EL (cell line): ENCODE measurements at regions not wholly inside any gene's neighbourhood (a gene's known extent, or its start where the extent isn't known, plus 50 kb on each side); places are given as distances from the start of the nearest gene placed in this dataset.
"Not testable (repeated sequence)": the region's sequence is repeated elsewhere in the genome, so short reads cannot be mapped to it uniquely, and the experiment has no call there.

Source experiments
- DNase-seq: peaks from one replicate; pipeline ENCODE4 v3.0.0-alpha.2; 2016

DNA sequence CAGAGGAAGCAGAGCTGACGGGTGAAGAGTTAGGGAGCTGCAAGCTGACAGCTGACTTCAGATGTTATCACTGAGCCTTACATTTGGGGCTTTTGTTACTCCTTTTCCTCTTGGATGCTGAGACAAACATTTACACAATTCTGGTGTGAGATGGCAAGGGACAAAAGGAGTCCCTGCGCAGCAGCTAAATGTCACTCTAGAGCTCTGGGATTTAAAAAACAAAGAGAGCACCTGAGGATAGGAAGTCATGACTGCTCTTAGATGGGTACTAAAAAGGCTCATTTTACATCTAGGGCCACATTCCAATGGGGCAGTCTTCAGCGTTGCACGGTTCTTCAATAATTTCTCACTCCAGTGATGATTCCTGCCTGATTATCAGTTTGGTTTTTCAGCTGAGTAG lies 204.5 kb downstream of the RAB38 start:
- DNase-seq, result no peak

DNA sequence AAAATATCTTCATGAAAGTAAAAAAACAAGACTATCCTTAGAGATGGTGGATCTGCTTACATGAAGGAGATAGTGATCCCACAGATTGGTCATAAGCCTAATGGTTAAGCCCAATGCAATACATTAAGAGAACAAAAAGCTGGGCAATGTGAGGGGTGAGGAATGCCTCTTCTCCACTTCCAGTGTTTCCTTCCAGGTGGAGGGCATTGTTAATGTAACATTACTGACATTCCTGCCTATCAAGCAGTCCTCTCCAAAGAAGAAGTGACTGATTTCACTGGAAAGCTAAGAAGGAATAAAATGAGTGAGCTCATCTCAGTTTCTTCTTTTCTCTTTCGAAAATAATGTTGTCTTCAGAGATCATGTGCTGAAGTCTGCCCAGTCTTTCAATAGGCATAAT lies 207.8 kb downstream of the RAB38 start:
- DNase-seq, result no peak

GRCh38 chr11:87966694-87967093 lies 208.5 kb downstream of the RAB38 start:
- DNase-seq, result no peak

GRCh38 chr11:87966216-87966615 lies 209.0 kb downstream of the RAB38 start:
- DNase-seq, result no peak

GRCh38 chr11:87961606-87962005 lies 213.6 kb downstream of the RAB38 start:
- DNase-seq, result no peak

GRCh38 chr11:87957961-87958360 lies 217.3 kb downstream of the RAB38 start:
- no peak for DNase-seq

GRCh38 chr11:87954476-87954875 lies 220.8 kb downstream of the RAB38 start:
- DNase-seq, result no peak

DNA sequence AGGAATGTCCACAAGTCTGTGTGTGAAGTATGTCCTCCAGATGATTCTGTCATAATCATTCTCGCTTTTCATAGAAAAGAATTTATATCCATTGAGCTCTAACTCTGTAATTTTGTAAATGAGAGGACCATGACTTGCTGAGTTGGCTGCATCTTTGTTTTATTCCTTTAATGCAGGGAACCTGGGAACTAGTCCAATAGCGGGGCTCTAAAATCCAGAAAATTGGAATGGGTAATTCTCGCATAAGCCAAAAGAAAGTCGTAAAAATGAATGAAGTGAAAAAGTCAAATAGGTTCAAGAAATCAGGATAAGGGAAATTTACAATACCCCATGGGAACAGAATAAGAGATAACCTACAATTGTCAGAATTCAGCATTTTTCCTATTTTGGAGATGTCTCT lies 232.5 kb downstream of the RAB38 start:
- DNase-seq, result no peak

GRCh38 chr11:87934182-87934581 lies 241.1 kb downstream of the RAB38 start:
- no peak for DNase-seq

GRCh38 chr11:87926250-87926970 lies 248.8 kb downstream of the RAB38 start:
- peak; percentile 90 for DNase-seq

GRCh38 chr11:87924125-87924524 lies 251.1 kb downstream of the RAB38 start:
- DNase-seq, result no peak

GRCh38 chr11:87917111-87917510 lies 258.1 kb downstream of the RAB38 start:
- DNase-seq, result no peak

DNA sequence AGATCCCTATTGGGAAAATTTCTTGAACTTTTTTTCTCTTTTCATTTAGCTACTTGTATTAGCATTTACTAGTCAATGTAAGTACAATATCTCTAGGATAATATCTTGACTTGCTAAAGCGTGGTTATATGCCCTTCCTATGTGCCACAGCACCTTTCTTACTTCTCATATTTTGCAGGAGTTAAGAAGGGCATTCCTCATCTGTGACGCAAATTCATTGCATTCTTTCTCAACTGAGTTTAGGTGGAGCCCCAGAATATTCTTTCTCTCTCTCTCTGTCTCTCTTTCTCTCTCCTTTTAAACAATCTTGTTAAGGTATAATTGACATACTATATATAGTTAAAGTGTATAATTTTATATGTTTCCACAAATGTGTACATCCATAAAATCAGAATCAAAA lies 266.1 kb downstream of the RAB38 start:
- no peak for DNase-seq

- DNase-seq, result no peak
Measured at GRCh38 chr11:87908086-87908485, 267.2 kb downstream of the RAB38 start.

GRCh38 chr11:87903345-87903744 lies 271.9 kb downstream of the RAB38 start:
- DNase-seq, result no peak

DNA sequence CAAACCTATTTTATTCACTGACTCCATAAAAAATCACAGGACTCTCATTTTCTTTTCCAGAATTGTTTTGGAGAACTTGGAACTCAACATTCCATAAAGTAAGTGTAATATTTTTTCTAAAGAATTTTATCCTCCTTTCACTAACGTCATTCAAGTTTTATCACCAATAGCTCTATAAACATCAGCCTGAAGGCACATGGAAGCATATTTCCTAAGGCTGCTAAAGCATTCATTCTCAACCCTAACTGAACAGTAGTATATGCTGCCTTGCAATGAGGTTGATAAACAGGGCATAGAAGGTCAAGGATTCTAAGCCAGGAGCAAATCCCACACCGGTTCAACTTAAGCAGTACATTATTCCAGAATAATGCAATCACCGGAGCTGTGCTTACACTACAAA lies 273.9 kb downstream of the RAB38 start:
- peak; percentile 15 for DNase-seq

DNA sequence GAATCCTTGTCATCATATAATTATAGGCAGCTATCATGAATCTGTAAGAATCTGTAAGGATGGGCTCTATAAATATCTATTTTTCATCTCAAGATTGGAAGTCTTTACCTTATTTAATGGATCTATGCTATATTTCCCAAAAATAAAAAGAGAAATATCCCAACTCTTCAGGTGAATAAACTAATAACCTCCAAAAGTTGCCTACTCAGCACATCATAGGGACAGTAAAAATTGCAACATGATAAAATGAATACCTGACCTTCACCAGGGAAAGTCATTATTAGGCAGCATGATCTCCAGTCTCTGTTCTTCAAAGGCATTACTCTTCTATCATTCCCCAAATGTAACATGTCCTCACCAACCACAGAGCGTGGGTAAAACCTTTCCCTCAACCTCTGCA lies 277.3 kb downstream of the RAB38 start:
- no peak for DNase-seq

DNA sequence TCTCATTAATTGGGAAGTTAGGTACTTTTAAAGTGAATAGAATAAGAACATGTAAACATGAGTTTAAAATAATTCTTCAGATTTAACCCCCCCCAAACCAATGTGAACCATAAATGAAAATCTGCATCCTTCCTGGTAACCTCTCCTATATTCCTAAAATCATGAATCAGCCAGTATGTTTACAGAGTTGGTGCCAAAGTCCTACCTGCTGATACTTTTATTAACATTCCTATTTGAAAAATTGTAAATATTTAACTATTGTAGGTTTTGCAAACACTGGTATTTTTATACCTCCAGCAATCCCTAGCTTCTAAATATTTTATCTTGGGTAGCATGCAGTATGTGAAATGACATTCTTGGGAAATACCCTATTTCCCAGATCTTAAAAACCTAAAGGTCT lies 278.2 kb downstream of the RAB38 start:
- DNase-seq, result no peak

DNA sequence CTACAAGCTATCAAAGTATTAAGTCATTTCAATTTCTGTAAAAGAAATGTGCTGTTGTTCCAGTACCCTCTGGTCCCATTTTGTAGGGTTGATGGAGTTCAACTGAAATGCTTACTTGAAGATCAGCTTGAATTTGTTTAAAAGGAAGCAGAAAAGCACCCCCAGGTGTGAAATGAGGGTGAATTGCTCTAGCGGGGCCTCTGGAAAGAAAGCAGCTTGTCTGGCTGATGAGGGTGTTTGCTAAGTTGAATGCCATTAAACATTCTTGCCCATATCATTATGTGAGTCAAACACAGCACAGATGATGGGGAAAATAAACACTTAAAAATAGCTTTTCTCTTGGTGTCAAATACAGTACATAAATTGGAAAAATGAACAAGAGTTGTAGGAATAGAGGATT lies 280.3 kb downstream of the RAB38 start:
- no peak for DNase-seq

DNA sequence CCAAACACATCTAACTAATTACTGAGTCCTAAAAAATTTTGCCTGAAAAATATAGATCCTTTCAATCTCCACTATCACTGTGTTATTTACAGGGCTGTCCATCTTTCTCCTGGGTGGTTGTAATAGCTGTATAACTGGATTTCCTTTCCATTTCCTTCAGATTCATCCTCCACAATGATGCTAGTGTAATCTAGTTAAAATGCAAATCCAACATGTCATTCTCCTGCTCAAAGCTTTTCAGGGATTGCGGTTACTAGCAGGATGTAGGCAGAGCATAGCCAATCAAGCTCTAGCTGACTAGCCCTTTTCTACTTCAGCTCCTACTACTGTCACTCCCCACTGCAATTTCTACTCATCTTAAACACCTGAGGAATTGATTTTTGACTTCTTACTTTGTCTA lies 283.0 kb downstream of the RAB38 start:
- no peak for DNase-seq

DNA sequence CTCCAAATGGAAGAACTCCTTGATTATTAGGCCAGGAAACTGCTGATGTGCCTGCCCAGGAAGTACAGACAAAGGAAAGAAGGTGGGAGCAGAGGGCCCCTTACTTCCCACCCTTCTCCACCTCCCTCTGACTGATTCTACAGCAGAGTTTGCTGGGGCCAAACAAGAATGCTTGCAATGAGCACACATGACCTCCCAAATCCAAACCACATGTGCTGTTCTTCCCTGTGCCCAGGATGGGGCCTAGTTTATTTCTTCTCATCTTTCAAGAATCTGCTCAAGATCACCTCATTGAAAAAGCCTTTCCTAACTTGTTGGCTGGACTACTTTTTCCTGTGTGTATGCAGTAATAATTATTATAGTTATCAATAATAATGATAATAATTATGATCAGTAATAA lies 286.1 kb downstream of the RAB38 start:
- DNase-seq, result peak; percentile 5

DNA sequence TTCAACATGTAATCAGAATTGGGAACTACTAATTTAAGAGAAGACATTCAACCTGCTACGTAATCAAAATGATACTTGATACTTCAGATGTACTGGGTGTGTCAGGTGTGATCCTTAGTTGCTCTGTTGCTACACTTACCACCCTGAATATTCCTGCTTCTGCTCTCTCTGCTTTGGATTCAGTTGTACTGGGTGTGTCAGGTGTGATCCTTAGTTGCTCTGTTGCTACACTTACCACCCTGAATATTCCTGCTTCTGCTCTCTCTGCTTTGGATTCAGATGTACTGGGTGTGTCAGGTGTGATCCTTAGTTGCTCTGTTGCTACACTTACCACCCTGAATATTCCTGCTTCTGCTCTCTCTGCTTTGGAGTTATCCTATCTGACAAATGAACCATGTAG lies 290.2 kb downstream of the RAB38 start:
- not testable (repeated sequence) for DNase-seq

GRCh38 chr11:87879118-87879517 lies 296.1 kb downstream of the RAB38 start:
- peak; percentile 78 for DNase-seq

GRCh38 chr11:87878373-87878825 lies 296.8 kb downstream of the RAB38 start:
- DNase-seq, result peak; percentile 56

- no peak for DNase-seq
Measured at GRCh38 chr11:87871056-87871455, 304.2 kb downstream of the RAB38 start.
